Activated naive CD4-positive, alpha-beta T cell (primary cell): ENCODE measurements at regions not wholly inside any gene's neighbourhood (a gene's known extent, or its start where the extent isn't known, plus 50 kb on each side); places are given as distances from the start of the nearest gene placed in this dataset.

Experiments used
- DNase-seq, 4 experiments: peaks; one replicate each; lab custom pipeline; 2025; lab: John Stamatoyannopoulos, UW

DNA sequence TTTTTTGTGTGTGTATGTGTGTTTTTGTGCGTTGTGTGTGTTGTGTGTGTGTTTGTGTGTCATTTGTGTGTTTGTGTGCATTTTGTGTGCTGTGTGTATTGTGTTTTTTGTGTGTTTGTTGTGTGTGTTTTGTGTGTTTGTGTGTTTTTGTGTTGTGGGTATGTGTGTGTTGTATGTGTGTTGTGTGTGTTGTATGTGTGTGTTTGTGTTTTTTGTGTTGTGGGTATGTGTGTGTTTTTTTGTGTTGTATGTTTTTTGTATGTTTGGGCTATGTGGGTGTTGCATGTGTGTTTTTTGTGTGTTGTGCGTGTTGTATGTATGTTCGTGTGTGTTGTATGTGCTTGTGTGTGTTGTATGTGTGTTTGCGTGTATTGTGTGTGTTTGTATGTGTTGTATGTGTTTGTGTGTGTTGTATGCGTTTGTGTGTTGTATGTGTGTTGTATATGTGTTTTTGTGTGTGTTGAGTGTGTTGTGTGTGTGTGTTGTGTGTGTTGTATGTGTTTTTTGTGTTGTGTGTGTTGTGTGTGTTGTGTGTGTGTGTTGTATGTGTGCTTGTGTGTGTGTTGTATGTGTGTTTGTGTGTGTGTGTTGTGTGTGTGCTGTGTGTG, 275.3 kb downstream of the HRH4 start:
- DNase-seq, result no peak

DNA sequence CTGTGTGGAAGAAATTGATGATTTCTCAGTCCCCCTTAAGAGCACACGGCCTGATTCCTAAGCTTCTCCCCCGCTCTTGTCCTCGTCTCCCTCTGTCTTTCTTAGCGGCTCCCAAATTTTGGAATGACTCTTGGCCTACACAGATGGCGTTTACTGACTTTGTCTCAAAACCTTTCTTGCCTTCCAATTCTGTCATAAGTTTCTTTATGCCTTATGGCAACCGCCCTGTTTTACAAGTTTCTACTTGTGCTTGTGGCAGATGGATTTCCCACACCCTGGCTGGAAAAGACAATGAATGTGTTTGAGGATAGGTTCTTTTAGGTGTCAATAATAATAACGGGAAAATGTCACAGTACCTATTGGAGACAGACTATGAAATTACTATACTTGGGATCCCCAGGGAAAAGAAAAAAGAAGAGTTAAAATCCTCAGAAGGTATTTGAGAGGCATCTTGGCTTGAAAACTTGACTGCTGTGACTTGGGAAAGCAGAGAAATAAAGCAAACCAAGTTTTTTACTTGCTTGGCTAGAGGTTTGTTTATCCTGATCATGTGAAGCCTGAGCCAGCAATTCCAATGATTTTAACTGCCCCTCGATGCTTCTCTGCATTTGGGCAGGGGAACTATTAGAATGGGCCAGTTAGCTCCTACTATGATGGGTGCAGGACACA, 276.4 kb downstream of the HRH4 start:
- DNase-seq, result no peak

DNA sequence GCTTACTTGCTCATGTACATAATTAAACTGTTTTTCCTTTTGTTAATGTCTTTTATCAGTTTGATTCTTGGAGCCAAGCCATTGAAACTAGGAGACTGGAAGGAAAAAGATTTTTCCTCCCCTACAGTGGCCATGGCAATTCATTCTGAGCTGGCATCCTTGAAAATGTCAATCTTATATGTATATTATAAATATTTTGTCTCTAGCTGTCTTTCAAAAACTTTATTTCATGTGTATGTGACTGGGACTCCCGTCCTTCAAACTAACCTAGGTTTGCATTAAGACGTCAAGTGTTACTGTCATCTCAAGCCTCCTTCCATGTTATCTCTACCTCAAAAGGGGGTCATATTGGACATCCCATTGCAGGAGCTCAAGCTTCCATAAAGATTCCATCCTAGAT, 280.4 kb downstream of the HRH4 start:
- no peak for DNase-seq

DNA sequence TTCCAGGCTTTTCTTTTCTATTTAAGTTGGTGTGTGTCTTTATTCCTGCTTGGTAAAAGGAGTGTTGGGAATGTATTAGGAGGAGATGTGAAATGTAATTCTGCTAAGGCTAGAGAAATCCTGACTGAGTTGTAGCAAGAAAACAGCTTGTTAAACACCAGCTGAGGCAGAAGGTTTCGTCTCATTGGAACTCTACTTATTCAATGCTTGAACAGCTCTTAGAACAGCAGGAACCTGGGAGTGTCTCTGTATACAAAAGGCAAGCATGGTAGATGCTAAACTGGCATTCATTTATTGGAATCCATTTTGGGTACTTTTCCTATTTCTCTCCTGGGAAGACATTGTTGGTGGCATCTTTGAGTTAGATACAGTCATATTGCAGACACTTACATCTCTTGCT, 280.9 kb downstream of the HRH4 start:
- no peak for DNase-seq

DNA sequence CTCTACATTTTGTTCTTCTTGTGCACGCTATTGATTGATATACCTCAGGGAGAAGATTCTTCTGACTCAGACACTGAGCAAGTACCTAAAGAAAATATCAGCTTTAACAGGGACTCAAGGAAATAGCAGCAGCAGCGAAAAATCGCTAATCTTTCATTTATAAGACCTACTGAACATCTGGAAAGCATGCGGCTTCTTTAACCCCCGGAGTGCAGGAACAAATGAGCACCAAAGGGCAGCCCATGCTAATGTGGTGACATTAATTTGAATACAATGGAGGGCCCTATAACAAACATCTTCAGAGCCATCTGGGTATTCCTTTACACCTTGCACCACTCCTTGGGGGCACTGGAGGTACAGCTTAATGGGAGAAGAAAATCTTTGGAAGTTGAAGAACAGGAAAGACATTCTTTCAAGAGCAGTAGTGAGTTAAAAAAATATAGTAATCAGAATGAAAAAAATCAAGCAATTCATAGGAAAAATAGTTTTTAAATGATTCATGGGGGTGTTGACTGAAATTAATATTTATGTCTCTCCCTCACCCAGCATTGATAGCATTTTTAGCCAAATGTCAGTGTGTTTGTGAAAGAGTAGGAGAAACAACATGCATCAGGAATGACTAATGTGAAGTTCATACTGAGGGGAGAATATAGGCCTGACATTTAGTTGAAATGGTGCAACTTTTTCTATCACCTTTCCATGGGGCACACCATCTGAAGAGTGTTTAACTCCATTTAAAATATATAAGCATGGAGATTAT, 281.7 kb downstream of the HRH4 start:
- DNase-seq, result no peak

DNA sequence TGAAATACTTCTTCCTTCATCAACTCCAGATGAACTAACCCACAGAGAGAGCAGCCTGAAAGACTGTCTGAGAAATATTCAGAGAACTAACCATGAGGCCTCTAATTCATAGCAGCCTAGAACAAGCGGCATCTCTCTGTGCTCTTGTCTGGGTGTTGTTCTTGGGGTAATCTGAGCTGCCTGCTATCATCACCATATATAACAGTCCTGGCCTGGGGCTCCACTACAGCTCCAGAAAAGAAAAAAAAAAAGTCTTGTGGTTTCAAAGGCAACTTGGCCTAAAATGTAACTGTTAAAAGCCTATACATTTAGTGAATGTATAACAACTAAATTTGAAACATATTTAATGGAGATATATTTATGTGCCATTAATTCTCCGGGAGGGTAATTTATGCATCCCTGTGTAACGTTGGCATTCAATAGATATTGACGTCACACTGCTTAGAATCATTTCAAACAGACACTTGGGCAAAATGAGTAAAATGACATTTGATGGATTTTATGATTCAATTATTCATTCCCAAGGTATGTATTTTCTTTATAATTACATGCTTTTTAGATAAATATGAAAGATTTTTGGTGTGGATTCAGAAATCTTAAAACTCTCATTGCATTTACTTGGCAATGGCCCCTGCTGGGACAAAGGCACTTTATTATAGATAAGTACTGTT, 294.3 kb downstream of the HRH4 start:
- DNase-seq, result no peak

DNA sequence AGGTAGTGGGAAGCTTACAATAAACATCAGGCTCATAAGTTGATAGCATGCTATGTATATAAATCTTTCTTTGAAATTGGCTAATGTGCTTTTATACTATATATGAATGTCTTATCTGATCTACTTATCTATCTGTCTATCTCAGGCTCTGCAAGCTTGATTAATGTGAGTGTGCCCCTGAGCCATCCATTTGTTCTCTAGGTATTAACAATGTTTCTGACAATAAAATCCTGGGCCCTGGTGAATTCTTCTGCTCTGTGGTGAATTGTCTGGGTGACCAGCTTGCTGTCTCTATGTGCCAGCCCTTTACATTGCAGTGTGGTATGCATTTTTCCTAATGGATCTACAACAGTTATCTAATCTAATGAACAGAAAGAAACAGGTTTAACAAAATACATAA, 295.9 kb downstream of the HRH4 start:
- DNase-seq, result no peak

DNA sequence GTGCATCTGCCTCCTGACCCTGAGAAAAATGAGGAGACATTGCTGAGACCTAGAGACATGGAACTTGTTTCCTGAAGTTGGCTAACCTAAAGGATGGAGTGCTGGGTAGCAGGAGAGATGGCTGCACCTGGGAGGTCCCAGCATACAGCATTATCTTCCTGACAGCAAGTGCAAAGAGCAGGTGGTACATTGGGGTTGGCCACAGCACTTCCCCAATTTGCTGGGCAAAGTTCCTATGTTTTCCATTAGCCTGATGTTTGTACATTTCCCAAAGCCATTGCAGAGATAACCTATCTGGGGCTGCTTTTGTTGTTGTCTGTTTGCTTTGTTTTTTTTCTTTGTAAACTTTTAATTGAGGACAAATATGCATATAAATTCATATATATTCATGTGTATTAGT, 296.7 kb downstream of the HRH4 start:
- DNase-seq, result no peak

DNA sequence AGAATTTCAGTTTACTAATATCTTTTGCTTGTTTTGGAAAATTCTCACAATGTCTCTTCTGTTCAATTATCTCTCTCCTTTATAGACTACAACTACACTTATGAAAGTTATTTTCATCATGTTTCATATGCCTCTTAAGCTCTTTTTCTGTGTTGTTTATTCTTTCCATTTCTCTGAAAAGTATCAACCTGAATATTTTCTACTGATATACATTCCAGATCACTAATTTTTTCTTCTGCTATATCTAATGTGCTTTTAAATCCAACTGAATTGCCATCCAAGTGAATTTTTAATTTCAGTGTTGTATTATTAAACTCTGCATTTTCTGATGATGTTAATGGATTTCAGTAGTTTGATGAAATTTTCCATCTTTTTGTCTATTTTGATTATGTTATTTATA, 301.3 kb downstream of the HRH4 start:
- no peak for DNase-seq

DNA sequence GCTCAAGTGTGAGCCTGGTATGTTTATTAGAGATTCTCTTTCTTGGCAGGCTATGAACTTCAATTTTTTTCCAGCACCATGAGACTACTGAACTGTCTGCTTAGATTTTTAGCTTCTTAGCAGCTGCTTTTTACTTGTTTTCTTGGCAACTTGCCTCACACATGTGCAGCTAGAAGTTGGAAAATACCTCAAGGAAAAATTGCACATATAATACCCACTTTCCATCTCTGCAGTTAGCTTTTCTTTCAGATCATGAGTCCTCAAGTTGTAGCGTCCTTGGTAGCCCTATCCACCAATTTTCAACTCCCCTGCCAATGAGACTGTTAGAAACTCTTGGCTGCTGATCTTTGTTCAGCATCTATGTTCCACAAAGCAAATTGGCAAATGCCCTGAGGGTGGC, 302.1 kb downstream of the HRH4 start:
- DNase-seq, result no peak

DNA sequence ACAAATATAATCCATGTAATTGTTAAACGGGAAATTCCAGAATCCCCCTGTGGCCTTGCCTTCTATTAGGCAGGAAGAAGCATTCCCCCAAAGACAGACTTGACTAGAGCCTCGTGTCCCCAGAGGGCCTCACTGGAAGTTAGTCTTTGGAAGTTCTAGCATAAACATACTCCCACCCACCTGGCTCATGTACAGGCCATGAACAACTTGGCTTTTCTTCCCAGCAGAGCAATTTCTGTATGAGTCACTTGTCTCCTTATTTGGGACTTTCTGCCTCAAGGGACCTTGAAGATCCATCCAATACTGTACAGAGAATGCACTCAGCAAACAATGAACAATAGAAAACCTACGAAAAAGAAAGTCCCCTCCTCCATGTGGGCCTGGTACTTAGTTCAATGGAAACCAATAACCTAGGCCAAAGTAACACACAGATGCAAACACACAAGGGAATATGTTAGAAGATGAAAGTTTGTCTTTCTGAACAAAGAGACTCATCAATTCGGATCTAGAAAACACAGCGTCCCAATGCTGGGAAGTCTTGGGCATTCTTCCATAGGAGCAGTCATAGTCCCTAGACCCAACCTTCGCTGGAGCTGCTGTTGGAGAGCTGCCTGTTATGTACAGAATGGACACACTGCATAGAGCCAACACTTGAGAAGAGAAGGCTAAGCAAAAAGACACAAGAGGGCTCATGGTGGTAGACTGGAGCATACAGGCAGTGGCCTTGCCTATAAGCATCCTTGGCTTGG, 303.5 kb downstream of the HRH4 start:
- no peak for DNase-seq

DNA sequence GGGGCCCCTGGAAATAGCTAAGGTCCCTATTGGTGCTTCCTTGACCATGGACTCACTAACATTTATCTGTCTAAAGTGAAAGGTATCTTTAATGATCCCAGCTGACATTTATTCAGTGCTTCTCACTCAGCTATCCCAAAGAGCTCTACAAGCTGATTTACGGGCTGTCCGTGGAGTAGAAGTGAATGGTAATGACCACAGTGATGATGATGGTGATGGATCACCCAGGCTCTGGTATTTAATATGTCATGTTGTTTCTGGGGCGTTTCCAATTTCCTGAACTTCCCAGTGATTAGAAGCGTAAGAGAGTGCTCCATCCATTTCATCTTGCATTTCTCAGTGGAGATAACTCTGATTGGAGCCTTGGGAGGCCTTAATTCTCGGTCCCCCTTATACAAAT, 304.3 kb downstream of the HRH4 start:
- DNase-seq, result no peak

DNA sequence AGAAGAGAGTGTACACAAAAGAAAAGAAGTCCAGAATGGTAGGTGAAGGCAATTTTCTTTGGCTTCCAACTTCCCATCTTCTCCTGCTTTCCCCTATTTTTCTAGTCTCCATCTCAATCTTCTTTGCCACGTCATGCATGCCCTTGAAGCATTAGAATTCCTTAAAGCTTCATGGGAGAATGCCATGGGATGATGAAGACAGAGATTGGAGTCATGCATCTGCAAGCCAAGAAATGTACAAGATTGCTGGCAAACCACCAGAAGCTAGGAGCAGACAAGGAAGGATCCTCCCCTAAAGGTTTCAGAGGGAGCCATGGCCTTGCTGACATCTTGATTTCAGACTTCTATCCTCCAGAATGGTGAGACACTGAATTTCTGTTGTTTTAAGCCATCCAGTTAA, 305.9 kb downstream of the HRH4 start:
- no peak for DNase-seq

DNA sequence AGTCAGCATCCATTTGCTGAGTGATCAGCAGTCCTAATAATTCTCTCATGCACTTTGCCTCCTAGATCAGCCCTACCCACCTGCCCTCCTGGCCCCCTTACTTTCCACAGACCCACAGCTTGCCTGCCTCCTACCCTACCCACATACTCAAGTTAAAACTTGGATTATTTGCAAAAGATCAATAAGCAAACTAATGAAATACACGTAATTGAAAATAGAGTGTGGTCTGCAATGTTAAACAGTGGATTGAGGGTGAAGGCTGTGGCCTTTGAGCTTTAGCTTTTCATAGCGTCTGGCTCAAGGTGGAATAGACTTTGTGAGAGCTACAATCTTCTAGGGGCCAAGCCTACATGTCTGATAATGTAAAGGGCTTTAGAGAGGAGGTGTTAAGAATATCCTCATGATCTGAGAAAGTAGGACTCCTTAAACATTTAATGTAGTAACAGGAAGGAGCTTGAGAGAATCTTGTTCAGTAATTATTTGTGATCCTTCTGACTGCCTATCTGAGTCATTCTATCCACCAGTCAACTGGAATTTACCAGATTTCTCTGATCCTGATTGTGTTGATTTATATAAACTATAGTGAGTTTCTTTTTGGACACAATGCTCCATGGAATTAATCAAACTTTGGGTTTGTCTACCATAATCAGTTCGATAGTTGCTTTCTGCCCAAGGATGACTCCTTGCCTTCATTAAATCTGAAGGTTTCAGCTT, 310.0 kb downstream of the HRH4 start:
- DNase-seq, result no peak

DNA sequence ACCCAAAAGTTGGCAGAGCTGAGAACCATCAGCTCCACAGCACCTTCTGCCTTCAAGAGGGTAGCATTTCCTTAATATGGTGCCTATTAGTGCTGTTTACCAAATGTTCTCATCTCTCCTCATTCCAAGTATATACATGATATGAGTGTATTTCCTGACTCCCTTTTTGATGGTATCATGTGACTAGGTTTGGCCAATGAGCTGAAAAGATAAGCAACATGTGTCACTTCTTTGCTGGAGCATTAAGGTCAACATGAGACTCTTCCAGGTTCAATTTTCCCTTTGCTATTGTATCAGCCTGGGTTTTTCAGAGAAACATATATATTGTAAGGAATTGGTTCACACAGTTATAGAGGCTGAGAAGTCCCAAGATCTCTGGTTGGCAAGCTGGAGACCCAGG, 310.9 kb downstream of the HRH4 start:
- DNase-seq, result no peak

DNA sequence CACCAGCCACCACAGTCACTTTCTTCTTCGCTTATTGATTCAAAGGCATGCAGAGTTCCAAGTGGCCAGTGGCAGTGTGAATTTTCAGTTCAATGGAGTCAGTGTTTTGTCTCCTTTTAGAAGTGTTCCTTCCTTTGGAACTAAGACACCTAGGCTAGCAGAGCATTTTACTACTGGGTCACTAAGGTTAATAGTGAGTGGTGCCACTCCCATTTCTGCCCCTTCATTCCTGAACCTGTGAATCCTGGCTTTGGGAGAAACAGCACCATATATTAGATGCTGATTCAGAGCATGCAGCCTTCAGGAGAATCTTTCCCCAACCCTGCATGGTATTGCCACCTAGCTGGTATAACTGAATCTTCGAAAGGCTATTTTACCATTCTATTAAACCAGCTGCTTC, 312.7 kb downstream of the HRH4 start:
- no peak for DNase-seq

DNA sequence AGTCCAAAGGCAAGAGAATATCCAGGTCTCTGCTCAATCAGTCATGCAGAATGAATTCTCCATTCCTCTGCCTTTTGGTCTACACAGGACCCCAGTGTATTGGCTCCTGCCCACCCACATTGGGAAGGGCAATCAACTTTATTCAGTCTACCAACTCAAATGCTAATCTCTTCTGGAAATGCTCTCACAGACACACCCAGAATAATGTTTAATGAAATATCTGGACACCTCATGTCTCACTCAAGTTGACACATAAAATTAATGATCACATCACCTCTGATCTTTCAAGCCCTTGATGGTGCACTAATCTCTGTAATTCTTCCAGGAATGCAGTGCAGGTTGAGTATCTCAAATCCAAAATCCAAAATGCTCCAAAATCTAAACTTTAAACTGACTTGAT, 315.6 kb downstream of the HRH4 start:
- no peak for DNase-seq

DNA sequence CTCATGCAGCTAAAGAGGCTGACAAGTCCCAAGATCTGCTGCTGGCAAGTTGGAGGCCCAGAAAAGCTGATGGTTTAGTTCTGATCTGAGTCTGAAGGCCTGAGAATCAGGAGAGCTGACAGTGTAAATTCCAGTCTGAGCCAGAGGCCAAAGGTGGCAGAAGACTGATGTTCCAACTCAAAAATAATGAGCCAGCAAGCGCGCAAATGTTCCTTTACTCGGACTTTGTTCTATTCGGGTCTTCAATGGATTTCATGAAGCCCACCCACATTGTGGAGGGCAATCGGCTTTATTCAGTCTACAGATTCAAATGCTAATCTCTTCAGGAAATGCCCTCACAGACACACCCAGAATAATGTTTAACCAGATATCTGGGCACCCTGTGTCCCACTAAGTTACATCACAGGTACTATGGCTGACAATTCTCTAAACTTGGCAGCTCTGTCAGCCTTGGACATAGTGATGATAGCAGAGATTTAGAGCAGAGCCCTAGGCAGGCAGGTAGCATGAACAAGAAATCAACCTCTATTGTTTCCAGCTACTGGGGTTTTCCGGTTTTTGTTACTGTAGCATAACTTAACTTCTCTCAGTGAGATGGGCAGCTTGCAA, 318.5 kb downstream of the HRH4 start:
- DNase-seq, result no peak

DNA sequence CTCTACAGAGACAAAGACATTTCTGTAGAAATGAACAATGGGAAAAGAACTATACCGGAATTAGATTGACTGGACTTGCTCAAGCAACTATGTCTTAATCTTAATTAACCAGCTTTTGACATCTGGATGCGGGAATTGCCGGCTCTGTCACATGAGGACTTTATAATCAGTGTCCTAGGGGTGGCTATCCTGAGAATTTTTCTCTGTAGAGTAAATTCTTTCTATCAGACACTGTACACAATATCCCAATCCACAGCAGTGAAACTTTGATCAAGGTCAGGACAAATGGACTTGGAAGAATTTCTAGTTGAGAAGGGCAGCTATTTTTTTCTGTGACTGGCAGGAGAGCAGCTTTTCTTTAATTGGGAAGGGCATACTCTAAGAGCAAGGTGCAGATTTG, 322.1 kb downstream of the HRH4 start:
- no peak for DNase-seq

DNA sequence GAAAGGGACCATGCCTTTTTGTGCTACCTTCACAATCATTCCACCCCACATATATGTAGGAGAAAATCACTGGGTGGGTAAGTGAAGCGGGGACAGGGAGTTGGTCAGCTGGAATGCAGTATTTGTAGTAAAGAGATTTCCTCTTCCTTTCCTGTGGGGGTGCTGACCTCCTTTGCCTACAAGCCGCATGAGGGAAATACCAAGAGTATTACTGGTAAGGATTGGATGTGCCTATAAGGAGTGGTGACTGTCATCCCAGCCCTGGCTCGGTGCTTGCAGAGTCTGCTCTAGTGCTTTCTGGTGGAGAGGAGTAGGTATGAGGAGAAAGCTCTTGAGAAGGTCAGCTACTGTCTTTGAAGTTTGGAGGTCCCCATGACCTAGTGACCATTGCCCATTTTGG, 324.6 kb downstream of the HRH4 start:
- DNase-seq, result no peak

DNA sequence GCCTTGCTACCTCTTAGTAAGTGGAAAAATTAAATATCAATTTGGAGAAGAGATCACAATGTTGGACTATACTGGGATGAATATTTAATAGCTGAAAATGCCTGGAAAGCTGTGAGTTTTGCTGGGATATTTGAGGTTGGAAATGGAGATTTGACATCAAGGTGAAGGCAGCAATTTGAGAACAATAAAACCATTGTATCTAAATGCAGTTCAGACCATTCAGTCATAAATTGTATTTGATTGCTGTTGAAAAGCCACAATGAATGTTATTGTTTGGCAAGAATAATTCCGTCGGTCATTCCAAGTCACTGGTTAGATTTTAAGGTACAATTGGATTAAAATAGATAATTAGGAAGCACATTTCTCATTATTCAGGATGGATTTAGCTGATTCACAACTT, 325.6 kb downstream of the HRH4 start:
- DNase-seq, result no peak
